Astrocyte (in vitro differentiated cells and primary cell): ENCODE measurements at regions not wholly inside any gene's neighbourhood (a gene's known extent, or its start where the extent isn't known, plus 50 kb on each side); places are given as distances from the start of the nearest gene placed in this dataset.

Source experiments
- CTCF ChIP-seq: IDR thresholded peaks from 2 replicates; pipeline ENCODE4 v1.5.1; 2011; ENCODE audit warnings: low read depth, mild to moderate bottlenecking, inconsistent platforms, low read length, moderate library complexity; ENCODE audit not compliant: insufficient read depth
- EZH2 ChIP-seq: IDR thresholded peaks from 2 replicates; pipeline ENCODE4 v1.6.1; 2012; ENCODE audit warnings: mild to moderate bottlenecking, low read length, inconsistent platforms; ENCODE audit not compliant: insufficient read depth

- TF ChIP-seq CTCF: no peak
- TF ChIP-seq EZH2: no peak
Observed at GRCh38 chr3:66165660-66166059, 55.1 kb upstream of the SLC25A26 start.
